NOMO-1 treated with DMSO at 0.1 percent for 48 hours (cell line): ENCODE measurements at regions not wholly inside any gene's neighbourhood (a gene's known extent, or its start where the extent isn't known, plus 50 kb on each side); places are given as distances from the start of the nearest gene placed in this dataset.
"Not testable (repeated sequence)": the region's sequence is repeated elsewhere in the genome, so short reads cannot be mapped to it uniquely, and the experiment has no call there.

Source experiments
- DNase-seq: peaks from one replicate; lab custom pipeline; 2025; ENCODE audit not compliant: unreplicated experiment; lab: John Stamatoyannopoulos, UW

GRCh38 chr16:77488652-77489051, 53.8 kb upstream of the ADAMTS18 start:
- DNase-seq: no peak

GRCh38 chr16:77491091-77491490, 56.3 kb upstream of the ADAMTS18 start:
- DNase-seq: no peak

- DNase-seq: no peak
Observed at GRCh38 chr16:77496934-77497333, 62.1 kb upstream of the ADAMTS18 start.

- no peak for DNase-seq
Observed at GRCh38 chr16:77499373-77500285, 64.8 kb upstream of the ADAMTS18 start.

- DNase-seq: no peak
Observed at GRCh38 chr16:77500286-77500598, 65.4 kb upstream of the ADAMTS18 start.

GRCh38 chr16:77500934-77501664, 66.3 kb upstream of the ADAMTS18 start:
- DNase-seq: no peak

GRCh38 chr16:77502448-77502847, 67.6 kb upstream of the ADAMTS18 start:
- DNase-seq: no peak

- not testable (repeated sequence) for DNase-seq
Observed at GRCh38 chr16:77506492-77506891, 71.7 kb upstream of the ADAMTS18 start.

- DNase-seq: no peak
Observed at GRCh38 chr16:77509051-77509450, 74.2 kb upstream of the ADAMTS18 start.

- no peak for DNase-seq
Observed at GRCh38 chr16:77509796-77510195, 75.0 kb upstream of the ADAMTS18 start.

GRCh38 chr16:77511053-77511452, 76.2 kb upstream of the ADAMTS18 start:
- DNase-seq: no peak

GRCh38 chr16:77514500-77515220, 79.8 kb upstream of the ADAMTS18 start:
- no peak for DNase-seq

- DNase-seq: not testable (repeated sequence)
Observed at GRCh38 chr16:77525226-77525625, 90.4 kb upstream of the ADAMTS18 start.

- DNase-seq: no peak
Observed at GRCh38 chr16:77531752-77532151, 96.9 kb upstream of the ADAMTS18 start.

- no peak for DNase-seq
Observed at GRCh38 chr16:77536809-77537208, 102.0 kb upstream of the ADAMTS18 start.

- no peak for DNase-seq
Observed at GRCh38 chr16:77539421-77540034, 104.7 kb upstream of the ADAMTS18 start.

GRCh38 chr16:77540646-77541045, 105.8 kb upstream of the ADAMTS18 start:
- no peak for DNase-seq

GRCh38 chr16:77541165-77541564, 106.3 kb upstream of the ADAMTS18 start:
- no peak for DNase-seq

GRCh38 chr16:77548151-77548550, 113.3 kb upstream of the ADAMTS18 start:
- DNase-seq: no peak

GRCh38 chr16:77548766-77549165, 113.9 kb upstream of the ADAMTS18 start:
- no peak for DNase-seq

GRCh38 chr16:77549876-77550275, 115.0 kb upstream of the ADAMTS18 start:
- DNase-seq: no peak
